MG63 (cell line): ENCODE measurements at regions not wholly inside any gene's neighbourhood (a gene's known extent, or its start where the extent isn't known, plus 50 kb on each side); places are given as distances from the start of the nearest gene placed in this dataset.

Source experiments
- DNase-seq: peaks from one replicate; pipeline ENCODE4 v3.0.0-alpha.2; 2020
- H3K27me3 ChIP-seq: fragments of 250-450 bp; sonication (Bioruptor Pico); 2 replicates; pipeline ENCODE4 v1.5.1; 2020; ENCODE audit warnings: mild to moderate bottlenecking, moderate library complexity
- H3K36me3 ChIP-seq: fragments of 250-450 bp; sonication (Bioruptor Pico); 2 replicates; pipeline ENCODE4 v1.5.1; 2020; ENCODE audit warnings: mild to moderate bottlenecking, moderate library complexity
- H3K4me3 ChIP-seq: fragments of 250-450 bp; sonication (Bioruptor Pico); 2 replicates; pipeline ENCODE4 v1.5.1; 2020; ENCODE audit warnings: mild to moderate bottlenecking, moderate library complexity
- H3K9me3 ChIP-seq: fragments of 250-450 bp; sonication (Bioruptor Pico); 2 replicates; pipeline ENCODE4 v1.5.1; 2020; ENCODE audit warnings: mild to moderate bottlenecking, moderate library complexity

DNA sequence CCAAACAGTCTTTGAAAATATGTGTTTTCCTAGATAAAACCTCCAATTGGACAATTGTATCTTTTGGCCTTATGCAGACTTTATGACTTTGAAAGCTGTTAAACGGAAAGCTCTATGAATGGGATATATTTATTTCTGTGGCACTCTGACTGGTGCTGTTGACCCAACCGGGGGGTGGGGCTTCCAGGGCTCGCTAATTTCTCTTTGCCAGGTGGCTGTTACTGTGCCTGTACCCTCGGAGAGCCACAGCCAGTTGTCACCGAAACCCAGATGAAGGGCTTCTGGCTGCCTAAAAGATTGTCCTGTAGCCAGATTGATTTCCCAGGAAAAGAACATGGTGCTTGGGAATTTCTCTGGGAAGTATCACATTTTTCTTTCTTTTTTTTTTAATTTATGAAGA, 132.7 kb upstream of the NAV2 start:
- Histone ChIP-seq H3K9me3 (no peaks in the 10 kb centered on the region), H3K36me3 (no peaks in the 10 kb centered on the region), H3K27me3 (no peaks in the 10 kb centered on the region), H3K4me3 (no peak overlapping the region)
- no peak for DNase-seq

DNA sequence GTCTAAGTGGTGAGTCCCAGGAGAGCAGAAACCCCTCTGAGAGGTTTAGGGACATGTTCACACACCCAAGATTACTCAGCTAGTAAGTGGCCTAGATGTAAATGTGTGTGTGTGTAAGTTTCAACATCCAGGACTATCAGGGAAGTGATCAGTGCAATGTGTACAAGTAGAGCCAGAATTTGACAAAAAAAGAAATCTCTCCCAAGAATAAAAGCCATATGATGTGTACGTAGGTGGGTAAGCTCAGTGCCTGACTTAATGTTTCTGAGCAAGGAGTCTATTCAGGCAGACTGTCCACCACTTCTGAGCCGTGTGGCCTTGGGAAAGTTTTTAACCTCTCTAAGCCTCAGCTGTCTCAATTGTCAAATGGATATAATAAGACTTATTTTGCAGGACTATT, 133.8 kb upstream of the NAV2 start:
- Histone ChIP-seq H3K27me3 (no peaks in the 10 kb centered on the region), H3K36me3 (no peaks in the 10 kb centered on the region), H3K9me3 (no peaks in the 10 kb centered on the region), H3K4me3 (no peak overlapping the region)
- no peak for DNase-seq

DNA sequence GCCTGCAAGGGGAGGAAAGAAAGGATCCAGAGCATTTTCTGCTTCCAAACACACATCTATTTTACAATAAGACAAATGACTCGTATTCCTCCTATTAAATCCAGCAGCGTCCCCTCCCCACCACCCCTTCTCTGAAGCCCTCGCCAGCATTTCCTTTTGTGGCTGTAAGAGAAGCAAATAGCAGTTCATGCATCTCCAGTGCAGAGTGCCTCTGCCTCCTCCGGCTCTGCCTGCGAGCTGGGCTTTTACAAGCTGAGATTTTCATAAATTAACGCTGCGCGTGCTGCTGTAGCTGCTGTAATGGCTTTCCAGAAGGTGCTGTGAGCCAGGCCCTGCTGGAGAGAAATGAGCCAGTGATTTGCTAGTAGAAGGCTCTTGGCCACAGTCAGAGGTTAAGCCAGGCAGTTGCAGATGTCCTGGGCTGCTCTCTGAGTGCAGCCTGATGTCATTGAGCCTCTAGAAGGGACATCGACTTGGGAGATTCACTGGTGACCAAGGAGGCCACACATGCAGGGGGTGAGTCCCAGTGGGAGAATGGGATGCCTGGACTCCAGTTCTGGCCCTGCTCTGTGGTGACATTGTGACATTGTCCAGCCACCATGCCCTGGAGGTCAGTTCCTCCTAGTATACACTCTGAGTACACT, 134.5 kb upstream of the NAV2 start:
- no peaks in the 10 kb centered on the region for H3K36me3 ChIP-seq
- H3K27me3 ChIP-seq, result no peaks in the 10 kb centered on the region
- no peak overlapping the region for H3K4me3 ChIP-seq
- peak; percentile 77 for DNase-seq
- H3K9me3 ChIP-seq, result no peaks in the 10 kb centered on the region

DNA sequence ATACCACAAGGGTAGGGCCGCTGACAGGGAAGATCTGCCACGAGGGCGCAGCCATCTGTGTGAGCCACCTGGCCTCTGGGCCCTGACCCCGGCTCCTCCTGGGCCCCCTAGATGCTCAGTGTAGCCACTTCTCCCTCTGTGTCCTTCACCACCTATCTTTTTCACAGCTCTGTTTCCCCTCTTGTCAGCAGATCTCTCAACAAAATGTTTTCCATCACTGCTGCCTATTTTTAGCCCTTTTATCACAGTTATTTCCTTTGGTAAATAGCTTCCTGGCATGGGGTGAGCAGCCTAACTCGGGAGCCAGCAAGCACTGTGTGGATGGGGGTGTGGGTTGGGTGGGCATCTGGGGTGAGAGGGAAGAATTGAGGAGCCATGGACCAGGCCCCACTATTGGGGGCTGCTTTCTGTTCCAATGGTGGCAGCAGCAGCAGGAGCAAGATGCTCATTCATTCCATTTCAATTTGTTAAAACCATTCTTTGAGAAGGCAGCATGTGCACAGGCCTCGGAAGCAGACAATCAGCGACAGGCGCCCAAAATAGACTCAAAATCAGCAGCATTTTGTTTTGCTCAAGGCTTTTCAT, 135.2 kb upstream of the NAV2 start:
- no peak for DNase-seq
- no peak overlapping the region for H3K4me3 ChIP-seq
- no peaks in the 10 kb centered on the region for H3K27me3 ChIP-seq
- no peaks in the 10 kb centered on the region for H3K9me3 ChIP-seq
- no peaks in the 10 kb centered on the region for H3K36me3 ChIP-seq

DNA sequence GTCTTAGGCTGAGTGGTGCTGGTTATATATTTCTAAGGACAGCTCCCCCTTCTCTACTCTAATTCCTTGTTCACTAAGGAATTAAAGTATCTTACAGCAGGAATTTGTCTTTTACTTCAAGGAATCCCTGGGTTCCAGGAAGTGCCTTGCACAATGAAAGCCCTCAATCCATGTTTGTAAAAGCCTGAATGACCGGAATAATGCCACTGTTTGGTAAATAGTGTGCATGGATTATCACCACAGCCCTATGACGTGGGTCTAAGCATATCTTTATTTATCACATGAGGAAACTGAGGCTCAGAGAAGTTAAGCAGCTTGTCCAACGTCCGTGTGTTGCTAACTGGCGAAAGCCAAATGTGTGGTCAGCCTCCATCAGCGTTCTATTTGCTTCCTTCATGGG, 135.7 kb upstream of the NAV2 start:
- DNase-seq, result no peak
- Histone ChIP-seq H3K27me3 (no peaks in the 10 kb centered on the region), H3K36me3 (no peaks in the 10 kb centered on the region), H3K9me3 (no peaks in the 10 kb centered on the region), H3K4me3 (no peak overlapping the region)

DNA sequence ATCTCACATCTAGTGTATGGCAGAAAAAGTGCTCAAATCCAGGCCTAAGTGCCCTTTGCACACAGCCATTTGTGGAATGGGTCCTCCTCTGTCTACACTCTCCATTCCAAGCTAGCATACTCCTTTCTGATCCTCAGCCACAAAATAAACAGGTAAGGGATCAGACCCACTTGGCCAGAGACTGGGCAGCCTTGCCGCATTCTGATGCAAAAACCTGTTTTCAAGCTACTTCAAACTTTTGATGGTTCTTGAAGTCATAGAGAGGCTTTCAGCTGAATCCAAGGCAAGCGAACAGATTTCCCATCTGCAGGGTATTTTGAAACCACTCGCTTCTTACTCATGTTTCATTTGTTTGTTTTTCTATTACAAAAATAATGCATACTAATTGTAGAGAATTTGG, 136.6 kb upstream of the NAV2 start:
- Histone ChIP-seq H3K27me3 (no peaks in the 10 kb centered on the region), H3K36me3 (no peaks in the 10 kb centered on the region), H3K9me3 (no peaks in the 10 kb centered on the region), H3K4me3 (no peak overlapping the region)
- no peak for DNase-seq

DNA sequence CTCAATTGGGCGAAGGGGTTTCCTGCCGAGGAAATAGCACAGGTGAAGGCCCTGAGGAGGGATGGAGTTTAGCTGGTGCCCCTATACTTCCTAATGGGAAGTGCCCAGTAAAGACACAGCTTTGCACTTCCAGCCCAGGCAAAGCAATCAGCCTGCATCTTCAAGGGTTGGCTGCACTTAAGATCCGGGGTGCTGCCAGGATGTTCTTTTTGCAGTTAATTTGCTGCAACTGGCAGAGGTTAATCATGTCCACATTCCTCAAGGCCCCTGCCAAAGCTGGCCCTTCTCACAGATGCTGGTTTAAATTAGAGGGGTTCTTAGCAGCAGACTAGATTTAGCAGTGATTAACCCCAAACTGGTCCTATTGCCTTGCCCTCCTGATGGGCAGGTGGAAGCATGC, 137.7 kb upstream of the NAV2 start:
- H3K9me3 ChIP-seq, result no peaks in the 10 kb centered on the region
- no peak for DNase-seq
- H3K36me3 ChIP-seq, result no peaks in the 10 kb centered on the region
- no peak overlapping the region for H3K4me3 ChIP-seq
- H3K27me3 ChIP-seq, result no peaks in the 10 kb centered on the region

DNA sequence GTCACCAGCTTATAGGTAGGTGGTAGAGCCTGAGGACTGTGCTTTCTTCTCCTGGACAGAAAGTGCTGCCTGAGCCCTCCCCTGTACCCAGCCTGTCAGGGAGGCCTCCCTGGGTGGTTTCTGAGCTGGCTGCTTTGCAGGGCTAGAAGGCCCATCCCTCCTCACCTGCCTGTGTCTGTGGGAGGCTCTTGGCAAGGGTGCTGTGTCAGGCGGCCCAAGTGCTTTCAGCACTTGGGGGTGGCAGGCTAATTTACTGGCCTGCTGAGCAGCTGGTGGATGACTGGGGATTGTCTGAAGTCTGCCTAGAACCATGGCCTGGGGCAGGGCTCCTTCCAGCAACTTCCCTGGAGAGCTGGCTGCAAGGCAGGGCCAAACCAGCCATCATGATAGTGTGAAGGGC, 139.0 kb upstream of the NAV2 start:
- no peaks in the 10 kb centered on the region for H3K9me3 ChIP-seq
- H3K36me3 ChIP-seq, result no peaks in the 10 kb centered on the region
- H3K27me3 ChIP-seq, result no peaks in the 10 kb centered on the region

DNA sequence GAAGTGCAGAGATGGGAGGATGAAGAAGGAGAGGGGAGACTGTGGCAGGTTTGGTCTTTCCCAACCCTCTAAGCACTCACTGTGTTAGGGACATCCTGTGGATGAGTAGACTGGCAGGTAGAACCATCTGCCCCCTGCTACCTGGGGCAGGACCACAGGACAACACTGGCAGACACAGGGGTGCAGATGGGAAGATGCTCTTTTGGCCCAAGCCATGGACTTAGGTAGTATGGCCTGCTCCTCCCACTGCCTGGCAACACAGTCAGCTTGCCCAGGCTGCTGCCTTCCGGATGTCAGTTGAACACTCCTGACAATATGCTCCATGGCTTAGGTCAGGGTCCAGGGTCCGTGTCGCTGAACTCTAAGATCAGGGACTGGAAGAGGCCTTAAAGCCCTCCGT, 140.7 kb upstream of the NAV2 start:
- no peaks in the 10 kb centered on the region for H3K9me3 ChIP-seq
- no peaks in the 10 kb centered on the region for H3K36me3 ChIP-seq
- H3K4me3 ChIP-seq, result no peak overlapping the region
- H3K27me3 ChIP-seq, result no peaks in the 10 kb centered on the region
- no peak for DNase-seq

More for the DNA sequence above, 139.0 kb upstream of the NAV2 start:
- no peak for DNase-seq
- no peak overlapping the region for H3K4me3 ChIP-seq

DNA sequence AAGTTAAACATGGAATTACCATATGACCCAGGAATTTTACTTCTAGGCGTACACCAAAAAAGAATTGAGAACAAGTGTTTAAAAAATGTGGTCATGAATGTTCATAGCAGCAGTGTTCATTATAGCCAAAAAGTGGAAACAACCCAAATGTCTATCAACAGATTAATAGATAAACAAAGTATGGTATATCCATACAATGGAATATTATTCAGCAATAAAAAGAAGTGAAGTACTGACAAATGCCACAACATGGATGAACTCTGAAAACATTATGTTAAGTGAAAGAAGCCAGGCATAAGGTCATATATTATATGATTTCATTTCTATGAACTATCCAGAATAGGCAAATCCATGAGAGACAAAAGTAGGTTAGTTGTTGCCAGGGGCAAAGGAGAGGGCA, 141.7 kb upstream of the NAV2 start:
- no peak overlapping the region for H3K4me3 ChIP-seq
- no peaks in the 10 kb centered on the region for H3K9me3 ChIP-seq
- H3K27me3 ChIP-seq, result no peaks in the 10 kb centered on the region
- no peak for DNase-seq
- H3K36me3 ChIP-seq, result no peaks in the 10 kb centered on the region

DNA sequence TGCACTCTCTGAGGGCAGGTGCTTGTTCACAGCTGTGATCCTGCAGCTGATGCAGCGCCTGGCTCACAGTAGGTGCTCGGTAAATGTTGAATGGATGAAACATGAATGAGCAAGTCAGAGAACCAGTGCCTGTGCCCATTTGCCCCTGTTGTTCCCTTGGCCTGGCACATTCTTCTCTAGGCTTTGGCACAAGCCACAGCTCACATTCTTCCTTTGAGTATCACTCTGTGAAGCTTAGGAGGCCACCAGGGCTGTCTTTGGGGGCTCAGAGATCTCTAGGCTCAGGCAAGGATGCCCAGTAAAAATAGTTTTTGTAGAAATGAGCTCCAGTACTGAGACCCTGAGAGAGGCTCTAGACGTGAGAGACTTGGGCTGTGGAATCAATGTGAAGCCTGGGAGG, 144.6 kb upstream of the NAV2 start:
- no peak overlapping the region for H3K4me3 ChIP-seq
- peak; percentile 11 for DNase-seq
- H3K36me3 ChIP-seq, result no peaks in the 10 kb centered on the region
- no peaks in the 10 kb centered on the region for H3K9me3 ChIP-seq
- no peaks in the 10 kb centered on the region for H3K27me3 ChIP-seq

DNA sequence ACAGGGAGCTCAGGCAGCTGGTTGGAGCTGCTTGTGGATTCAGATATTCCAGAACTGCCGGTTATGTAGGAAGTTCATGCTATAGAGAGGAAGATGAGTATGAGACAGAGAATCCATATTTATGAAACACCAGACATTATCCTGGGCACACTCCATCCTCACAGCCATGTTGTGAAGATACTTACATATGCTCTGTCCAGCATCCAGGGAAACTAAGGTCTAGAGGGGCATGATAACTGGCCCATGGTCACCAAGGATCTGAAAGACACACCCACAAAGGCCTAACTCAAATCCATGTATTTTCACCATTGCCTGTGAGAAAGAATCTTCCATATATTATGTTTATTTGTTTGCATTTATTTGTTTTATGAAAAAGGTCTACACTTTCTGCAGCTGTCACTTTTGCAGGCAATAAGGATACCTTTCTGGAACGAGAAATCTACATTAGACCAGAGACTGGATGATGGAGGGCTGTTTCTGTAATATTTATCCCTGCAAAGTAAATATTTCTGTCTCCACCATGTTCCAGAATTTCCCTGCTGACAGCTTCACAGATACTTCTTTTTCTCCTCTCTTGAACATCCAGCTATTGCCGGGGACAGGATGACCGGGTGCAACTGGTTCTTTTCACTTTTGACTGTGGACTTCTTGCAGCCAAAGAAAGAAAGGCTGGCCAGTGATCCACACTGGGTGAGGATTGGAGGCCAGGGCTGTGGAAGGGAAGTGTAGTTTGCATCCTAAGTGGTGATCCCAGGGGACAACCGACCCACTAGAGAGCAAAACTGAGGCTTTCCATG, 145.9 kb upstream of the NAV2 start:
- no peak for DNase-seq
- H3K27me3 ChIP-seq, result no peaks in the 10 kb centered on the region
- no peaks in the 10 kb centered on the region for H3K9me3 ChIP-seq
- H3K36me3 ChIP-seq, result no peaks in the 10 kb centered on the region
- no peak overlapping the region for H3K4me3 ChIP-seq

DNA sequence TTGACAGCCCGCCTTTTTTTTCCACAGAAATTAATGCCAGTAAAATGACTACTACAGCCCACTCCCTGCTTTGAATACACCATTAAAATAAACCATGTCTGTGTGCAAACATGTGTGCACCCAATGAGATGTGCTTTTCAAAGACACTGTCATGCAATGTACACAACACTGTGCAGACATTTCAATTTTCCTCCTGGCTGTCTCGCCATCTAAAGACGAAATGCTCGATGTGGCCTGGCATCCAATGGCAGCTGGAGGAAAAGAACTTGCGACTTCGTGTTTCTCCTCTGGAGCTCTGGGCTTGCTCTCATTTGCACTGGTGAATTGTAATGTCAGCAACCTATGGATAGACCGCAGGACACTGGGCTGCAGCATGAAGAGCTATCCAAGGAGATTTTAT, 147.0 kb upstream of the NAV2 start:
- no peak for DNase-seq
- H3K36me3 ChIP-seq, result no peaks in the 10 kb centered on the region
- H3K9me3 ChIP-seq, result no peaks in the 10 kb centered on the region
- H3K27me3 ChIP-seq, result no peaks in the 10 kb centered on the region
- no peak overlapping the region for H3K4me3 ChIP-seq

DNA sequence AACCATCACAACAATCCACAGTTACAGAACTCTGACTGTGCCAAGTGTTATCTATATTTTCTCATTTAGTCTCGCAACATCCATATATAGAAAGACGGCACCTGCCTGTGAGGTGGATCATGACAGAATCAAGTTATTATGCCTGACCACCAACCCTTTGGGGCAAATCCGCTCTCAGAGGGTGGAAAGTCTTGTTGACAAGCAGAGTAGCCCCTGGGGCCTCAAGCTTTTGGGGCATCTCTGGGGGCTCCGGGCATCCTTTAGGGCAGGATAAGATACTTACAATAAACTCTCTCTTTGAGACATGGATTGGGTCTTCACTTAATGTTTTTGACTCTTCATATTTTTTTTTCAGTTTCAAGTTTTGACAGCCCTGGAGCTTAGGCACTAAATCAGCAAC, 150.5 kb upstream of the NAV2 start:
- Histone ChIP-seq H3K36me3 (no peaks in the 10 kb centered on the region), H3K9me3 (no peaks in the 10 kb centered on the region), H3K27me3 (no peaks in the 10 kb centered on the region), H3K4me3 (no peak overlapping the region)
- DNase-seq, result no peak

DNA sequence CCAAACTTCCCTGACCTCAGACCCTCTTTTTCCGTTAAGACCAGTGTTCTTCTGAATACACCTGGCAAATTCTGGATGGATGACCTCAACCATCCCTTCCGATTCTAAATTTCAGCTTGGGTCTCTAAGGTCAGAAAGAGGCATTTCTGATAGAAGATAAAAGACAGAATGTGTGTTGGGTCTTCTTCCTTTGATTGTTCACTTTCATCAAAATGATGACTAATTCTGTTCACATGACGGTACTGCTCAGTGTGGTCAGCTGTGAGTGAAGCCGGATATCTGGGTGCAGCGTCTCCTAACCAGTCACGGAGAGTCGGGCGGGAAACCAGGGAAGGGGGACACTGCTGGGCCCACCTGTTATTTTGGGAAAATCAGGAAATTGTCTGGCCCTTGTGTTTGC, 151.6 kb upstream of the NAV2 start:
- no peak for DNase-seq
- no peaks in the 10 kb centered on the region for H3K9me3 ChIP-seq
- H3K27me3 ChIP-seq, result no peaks in the 10 kb centered on the region
- no peaks in the 10 kb centered on the region for H3K36me3 ChIP-seq
- H3K4me3 ChIP-seq, result no peak overlapping the region

DNA sequence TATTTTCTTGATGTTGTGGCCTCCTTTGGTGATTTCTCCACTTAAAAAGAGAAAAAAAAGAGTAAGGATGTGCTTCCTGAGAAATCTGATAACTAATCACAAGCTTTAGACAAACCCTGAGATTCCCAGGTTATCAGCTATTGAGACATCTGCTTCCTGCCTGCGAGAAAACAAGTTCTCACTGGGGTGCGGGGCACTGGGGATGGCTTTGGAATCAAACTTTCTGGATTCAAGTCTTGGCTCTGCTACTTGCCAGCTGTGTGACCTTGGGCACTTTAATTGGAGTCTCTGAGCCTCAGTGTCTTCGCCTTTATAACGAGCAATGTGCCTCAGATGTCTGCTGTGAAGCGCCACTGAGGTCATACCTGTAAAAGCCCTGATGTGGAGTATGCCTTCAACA, 152.5 kb upstream of the NAV2 start:
- no peak overlapping the region for H3K4me3 ChIP-seq
- no peaks in the 10 kb centered on the region for H3K9me3 ChIP-seq
- no peaks in the 10 kb centered on the region for H3K27me3 ChIP-seq
- no peaks in the 10 kb centered on the region for H3K36me3 ChIP-seq
- DNase-seq, result no peak

DNA sequence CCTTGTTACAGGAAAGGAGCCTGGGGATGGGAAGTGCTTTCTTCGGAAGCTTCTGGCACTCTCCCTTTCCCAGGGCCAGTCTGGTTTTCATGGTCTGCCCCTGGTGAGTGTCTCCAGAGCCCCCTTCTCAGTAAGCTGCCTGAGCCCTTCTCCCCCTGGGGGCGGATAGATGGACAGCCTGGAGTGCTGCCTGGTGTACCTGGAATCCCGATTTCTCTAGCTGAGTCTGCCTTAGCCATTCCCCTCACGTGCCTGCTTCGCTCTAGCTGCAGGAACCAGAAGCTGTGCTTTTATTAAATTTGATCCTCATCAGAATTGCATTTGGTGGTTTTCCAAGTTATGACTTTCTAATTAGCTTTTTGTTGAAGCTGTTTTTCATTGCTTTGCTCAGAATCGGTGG, 152.9 kb upstream of the NAV2 start:
- Histone ChIP-seq H3K27me3 (no peaks in the 10 kb centered on the region), H3K4me3 (no peak overlapping the region), H3K9me3 (no peaks in the 10 kb centered on the region), H3K36me3 (no peaks in the 10 kb centered on the region)
- no peak for DNase-seq
